ENCODE measurements at regions not wholly inside any gene's neighbourhood (a gene's known extent, or its start where the extent isn't known, plus 50 kb on each side); places are given as distances from the start of the nearest gene placed in this dataset.

GRCh38 chr19:34066007-34066643, 106.2 kb upstream of the LSM14A start:
- TF ChIP-seq CTCF (IDR thresholded peaks at IDR 0.05) = no peak
- TF ChIP-seq POLR2A (IDR thresholded peaks at IDR 0.05) = no peak

Measured in prostate gland (tissue), 2 donors.